Hepatocyte (in vitro differentiated cells): ENCODE measurements at regions not wholly inside any gene's neighbourhood (a gene's known extent, or its start where the extent isn't known, plus 50 kb on each side); places are given as distances from the start of the nearest gene placed in this dataset.
A peak's percentile ranks its signal among the peaks of the same experiment; 100 is the strongest.

Experiments
- DNase-seq: peaks from one replicate; pipeline ENCODE4 v3.0.0-alpha.2; 2016; ENCODE audit warnings: low spot score
- H2AFZ ChIP-seq: fragments of 200-600 bp; sonication (generic); 2 replicates; pipeline ENCODE4 v1.6.0; 2016; ENCODE audit warnings: antibody characterized with exemption, mild to moderate bottlenecking
- H3K27ac ChIP-seq: fragments of 200-600 bp; sonication (generic); 2 replicates; pipeline ENCODE4 v1.5.1; 2016; ENCODE audit warnings: mild to moderate bottlenecking
- H3K27me3 ChIP-seq: fragments of 200-600 bp; sonication (generic); 2 replicates; pipeline ENCODE4 v1.6.1; 2016
- H3K36me3 ChIP-seq: fragments of 200-600 bp; sonication (generic); replicated peaks from 2 replicates; pipeline ENCODE4 v1.5.1; 2016; ENCODE audit warnings: low read depth; ENCODE audit not compliant: insufficient read depth
- H3K4me1 ChIP-seq: fragments of 200-600 bp; sonication (generic); 2 replicates; pipeline ENCODE4 v1.5.1; 2016; ENCODE audit warnings: mild to moderate bottlenecking, moderate library complexity; ENCODE audit not compliant: insufficient read depth
- H3K4me2 ChIP-seq: fragments of 200-600 bp; sonication (generic); 2 replicates; pipeline ENCODE4 v1.6.0; 2016
- H3K4me3 ChIP-seq: fragments of 200-600 bp; sonication (generic); 2 replicates; pipeline ENCODE4 v1.5.1; 2016; ENCODE audit warnings: mild to moderate bottlenecking
- H3K79me2 ChIP-seq: fragments of 200-600 bp; sonication (generic); 2 replicates; pipeline ENCODE4 v1.6.0; 2017; ENCODE audit warnings: mild to moderate bottlenecking
- H3K9me2 ChIP-seq: fragments of 200-600 bp; sonication (generic); replicated peaks from 2 replicates; pipeline ENCODE4 v1.6.0; 2017; ENCODE audit warnings: mild to moderate bottlenecking; ENCODE audit not compliant: insufficient read depth
- H3K9me3 ChIP-seq: fragments of 200-600 bp; sonication (generic); 2 replicates; pipeline ENCODE4 v1.5.1; 2016; ENCODE audit warnings: low read depth, mild to moderate bottlenecking
- H4K20me1 ChIP-seq: fragments of 200-600 bp; sonication (generic); 2 replicates; pipeline ENCODE4 v1.6.0; 2016; ENCODE audit warnings: mild to moderate bottlenecking; ENCODE audit not compliant: insufficient read depth, poor library complexity, severe bottlenecking
- CTCF ChIP-seq: fragments of 200-600 bp; sonication (generic); IDR thresholded peaks from 2 replicates; pipeline ENCODE4 v1.5.1; 2016; ENCODE audit warnings: antibody characterized with exemption, mild to moderate bottlenecking; ENCODE audit not compliant: poor library complexity
- EZH2 ChIP-seq: fragments of 200-600 bp; sonication (generic); IDR thresholded peaks from 2 replicates; pipeline ENCODE4 v1.6.1; 2016; ENCODE audit warnings: antibody characterized with exemption, mild to moderate bottlenecking, borderline replicate concordance
- EZH2phosphoT487 ChIP-seq: fragments of 200-600 bp; sonication (generic); IDR thresholded peaks from one replicate; pipeline ENCODE4 v1.6.1; 2018; ENCODE audit warnings: antibody characterized with exemption, mild to moderate bottlenecking, low read depth, moderate library complexity; ENCODE audit not compliant: unreplicated experiment, severe bottlenecking
- WGBS: methylation state at CpG from one replicate; pipeline ENCODE4 v1.1.6; 2016; ENCODE audit warnings: low lambda C conversion rate; ENCODE audit errors: missing lambda C conversion rate; 5-methylcytosine and 5-hydroxymethylcytosine counted together

- WGBS = 87% methylated on average over 3 of the region's 3 CpGs
These were observed 59.4 kb upstream of the ASIC2 start for GRCh38 chr17:33352526-33352925.

GRCh38 chr17:33356266-33356665 lies 63.2 kb upstream of the ASIC2 start:
- Histone ChIP-seq H3K79me2 (no peaks in the 10 kb centered on the region), H3K9me3 (no peaks in the 10 kb centered on the region), H2AFZ (no peak overlapping the region), H3K36me3 (no peaks in the 10 kb centered on the region), H3K4me1 (no peaks in the 10 kb centered on the region), H3K9me2 (no peaks in the 10 kb centered on the region), H3K27ac (peak overlapping the region; percentile 32), H4K20me1 (no peaks in the 10 kb centered on the region), H3K27me3 (peaks cover 3% of the 10 kb centered on the region), H3K4me3 (no peak overlapping the region), H3K4me2 (no peak overlapping the region)
- TF ChIP-seq EZH2 (no peak), EZH2phosphoT487 (no peak), CTCF (no peak)
- WGBS = 88% methylated on average over 3 of the region's 3 CpGs
- no peak for DNase-seq

More at GRCh38 chr17:33352526-33352925, 59.4 kb upstream of the ASIC2 start:
- no peaks in the 10 kb centered on the region for H3K27me3 ChIP-seq
- H4K20me1 ChIP-seq = no peaks in the 10 kb centered on the region
- no peaks in the 10 kb centered on the region for H3K9me2 ChIP-seq
- H3K4me2 ChIP-seq = no peak overlapping the region
- TF ChIP-seq EZH2 = no peak
- no peak for TF ChIP-seq EZH2phosphoT487
- no peak for TF ChIP-seq CTCF
- no peaks in the 10 kb centered on the region for H3K79me2 ChIP-seq
- no peak overlapping the region for H2AFZ ChIP-seq
- DNase-seq = no peak
- no peak overlapping the region for H3K27ac ChIP-seq
- no peaks in the 10 kb centered on the region for H3K36me3 ChIP-seq
- no peak overlapping the region for H3K4me3 ChIP-seq
- H3K4me1 ChIP-seq = no peaks in the 10 kb centered on the region
- H3K9me3 ChIP-seq = no peaks in the 10 kb centered on the region

- H3K27ac ChIP-seq = no peak overlapping the region
- TF ChIP-seq EZH2 = no peak
- no peak for TF ChIP-seq CTCF
- no peak for TF ChIP-seq EZH2phosphoT487
- H3K4me3 ChIP-seq = no peak overlapping the region
- no peaks in the 10 kb centered on the region for H3K9me3 ChIP-seq
- no peak overlapping the region for H2AFZ ChIP-seq
- DNase-seq = no peak
- no peaks in the 10 kb centered on the region for H3K79me2 ChIP-seq
- no peaks in the 10 kb centered on the region for H4K20me1 ChIP-seq
- no peaks in the 10 kb centered on the region for H3K9me2 ChIP-seq
- WGBS = 84% methylated on average over 6 of the region's 6 CpGs
- peaks cover 3% of the 10 kb centered on the region for H3K27me3 ChIP-seq
- no peaks in the 10 kb centered on the region for H3K36me3 ChIP-seq
- H3K4me1 ChIP-seq = peaks cover 3% of the 10 kb centered on the region
- no peak overlapping the region for H3K4me2 ChIP-seq
These were observed 70.4 kb upstream of the ASIC2 start for GRCh38 chr17:33363475-33363874.

- H3K36me3 ChIP-seq = no peaks in the 10 kb centered on the region
- no peaks in the 10 kb centered on the region for H4K20me1 ChIP-seq
- H2AFZ ChIP-seq = no peak overlapping the region
- no peak for DNase-seq
- H3K27me3 ChIP-seq = no peaks in the 10 kb centered on the region
- H3K4me2 ChIP-seq = peak overlapping the region; percentile 17
- WGBS = 68% methylated on average over 4 of the region's 4 CpGs
- no peak for TF ChIP-seq CTCF
- no peak for TF ChIP-seq EZH2phosphoT487
- no peak for TF ChIP-seq EZH2
- no peaks in the 10 kb centered on the region for H3K9me3 ChIP-seq
- H3K4me1 ChIP-seq = peaks cover 7% of the 10 kb centered on the region
- H3K4me3 ChIP-seq = no peak overlapping the region
- H3K9me2 ChIP-seq = no peaks in the 10 kb centered on the region
- no peaks in the 10 kb centered on the region for H3K79me2 ChIP-seq
- peak overlapping the region; percentile 18 for H3K27ac ChIP-seq
These were observed 73.9 kb upstream of the ASIC2 start for GRCh38 chr17:33366960-33367359.
